Activated CD4-positive, alpha-beta memory T cell treated with anti-CD3 and anti-CD28 coated beads for 36 hours (primary cell): ENCODE measurements at regions not wholly inside any gene's neighbourhood (a gene's known extent, or its start where the extent isn't known, plus 50 kb on each side); places are given as distances from the start of the nearest gene placed in this dataset.

Experiments used
- CTCF ChIA-PET: fragments of 350-600 bp; sonication (Branson Sonifier 250); formaldehyde crosslinking; loops from one replicate; lab custom pipeline; 2021; ENCODE audit warnings: antibody characterized with exemption, inconsistent platforms; lab: Charles Lee
- POLR2A ChIA-PET: fragments of 350-600 bp; sonication (Branson Sonifier 250); formaldehyde crosslinking; loops from one replicate; lab custom pipeline; 2021; ENCODE audit warnings: antibody characterized with exemption; lab: Charles Lee
- DNase-seq: peaks from one replicate; pipeline ENCODE4 v3.0.0-alpha.2; 2020
- H3K27ac Mint-ChIP-seq: one replicate; pipeline ENCODE4 v1.8.0; 2021; ENCODE audit warnings: mixed read lengths
- H3K27me3 Mint-ChIP-seq: one replicate; pipeline ENCODE4 v1.8.0; 2021; ENCODE audit warnings: mixed read lengths
- H3K36me3 Mint-ChIP-seq: one replicate; pipeline ENCODE4 v1.8.0; 2021; ENCODE audit warnings: mixed read lengths
- H3K4me1 Mint-ChIP-seq: one replicate; pipeline ENCODE4 v1.8.0; 2021; ENCODE audit warnings: low read depth, mixed read lengths
- H3K4me3 Mint-ChIP-seq: one replicate; pipeline ENCODE4 v1.8.0; 2021; ENCODE audit warnings: mild to moderate bottlenecking, mixed read lengths
- H3K9me3 Mint-ChIP-seq: one replicate; pipeline ENCODE4 v1.8.0; 2021; ENCODE audit warnings: mixed read lengths
- intact Hi-C: fragments of 100-400 bp; cut with micrococcal nuclease; formaldehyde crosslinking; loops from one replicate; pipeline ENCODE4 v1.15.1; 2023

DNA sequence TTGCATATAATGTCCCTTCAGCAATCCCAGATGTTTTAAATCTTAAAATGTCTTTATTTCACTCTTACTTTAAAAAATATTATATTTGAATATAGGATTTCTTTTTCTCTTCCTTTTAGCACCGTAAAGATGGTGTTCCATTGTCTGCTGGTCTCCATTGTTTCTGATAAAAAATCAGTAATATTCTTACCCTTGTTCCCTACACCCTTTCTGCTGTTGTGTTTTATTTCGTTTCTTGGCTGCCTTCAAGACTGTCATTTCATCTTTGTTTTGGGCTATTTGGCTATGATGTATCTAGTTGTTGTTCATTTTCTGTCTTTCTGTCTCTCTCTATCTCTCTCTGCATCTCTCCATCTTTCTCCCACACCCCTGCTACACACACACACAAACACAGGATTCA is 197.9 kb downstream of the IRX2 start:
- Mint-ChIP-seq H3K4me3 (no peak overlapping the region), H3K27ac (no peak overlapping the region), H3K4me1 (no peaks in the 10 kb centered on the region), H3K36me3 (no peaks in the 10 kb centered on the region), H3K9me3 (peaks cover 23% of the 10 kb centered on the region), H3K27me3 (no peaks in the 10 kb centered on the region)
- ChIA-PET POLR2A (no interaction called here), CTCF (no interaction called here)
- intact Hi-C loops = no loop called here
- no peak for DNase-seq

DNA sequence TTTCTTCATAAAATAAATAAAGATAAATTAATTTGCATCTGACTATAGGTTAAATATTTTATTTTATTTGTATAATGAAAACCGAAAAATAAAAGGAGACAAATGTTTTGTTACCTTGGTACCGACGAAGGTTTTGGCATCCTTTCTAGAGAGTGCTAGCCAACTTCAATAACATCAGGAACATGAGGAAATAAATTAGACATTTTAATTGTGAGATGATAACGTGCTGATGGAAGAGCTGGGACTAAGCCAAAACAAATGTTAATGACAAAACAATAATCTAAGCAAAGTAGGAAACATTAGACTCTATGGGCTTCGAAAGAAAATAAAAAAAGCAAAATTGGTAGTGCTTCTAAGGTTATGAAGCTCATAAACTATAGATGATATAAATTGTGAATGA is 201.0 kb downstream of the IRX2 start:
- POLR2A ChIA-PET = no interaction called here
- Mint-ChIP-seq H3K27me3 (no peaks in the 10 kb centered on the region), H3K27ac (no peak overlapping the region), H3K4me3 (no peak overlapping the region), H3K9me3 (peaks cover 23% of the 10 kb centered on the region), H3K36me3 (no peaks in the 10 kb centered on the region), H3K4me1 (no peaks in the 10 kb centered on the region)
- no peak for DNase-seq
- CTCF ChIA-PET = no interaction called here
- intact Hi-C loops = no loop called here

DNA sequence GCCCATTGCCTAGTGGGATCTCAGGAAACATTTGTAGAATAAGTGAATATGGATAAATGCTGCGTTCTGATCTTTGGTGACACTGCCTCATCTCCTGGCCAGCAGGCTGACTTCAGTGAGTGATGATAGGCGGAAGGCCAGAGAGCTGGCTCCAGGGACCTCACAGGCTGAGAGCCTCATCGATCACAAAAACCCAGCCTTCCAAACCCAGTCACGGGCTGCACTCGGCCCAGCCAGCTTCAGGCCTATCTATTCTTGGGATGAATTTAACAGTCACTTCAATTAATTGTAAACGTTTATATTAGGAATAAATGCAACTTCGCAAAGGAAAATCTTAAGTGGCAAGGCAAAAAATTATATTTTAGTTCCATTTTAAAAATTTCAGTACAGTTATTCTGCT is 201.6 kb downstream of the IRX2 start:
- Mint-ChIP-seq H3K4me3 (no peak overlapping the region), H3K4me1 (no peaks in the 10 kb centered on the region), H3K9me3 (peaks cover 20% of the 10 kb centered on the region), H3K27me3 (no peaks in the 10 kb centered on the region), H3K36me3 (no peaks in the 10 kb centered on the region), H3K27ac (no peak overlapping the region)
- intact Hi-C loops = no loop called here
- CTCF ChIA-PET = no interaction called here
- POLR2A ChIA-PET = no interaction called here
- DNase-seq = no peak

DNA sequence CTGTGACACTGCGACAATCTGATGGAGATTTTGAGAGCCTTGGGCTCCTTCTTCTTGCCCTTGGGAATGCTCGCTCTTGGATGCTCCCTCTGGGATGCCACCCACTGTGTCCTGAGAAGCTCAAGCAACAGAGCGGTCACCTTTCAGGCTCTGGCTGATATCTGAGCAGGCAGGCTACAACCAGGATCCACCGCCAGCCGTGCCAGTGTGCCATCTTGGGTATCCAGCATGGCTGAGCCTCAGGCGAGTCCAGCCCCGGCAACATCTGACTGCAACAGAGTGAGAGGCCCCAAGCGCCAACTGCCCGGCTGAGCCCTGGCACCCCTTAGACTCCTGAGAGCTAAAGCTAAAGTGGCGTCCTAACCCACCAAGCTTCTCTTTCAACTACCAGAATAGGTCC is 202.1 kb downstream of the IRX2 start:
- H3K36me3 Mint-ChIP-seq = no peaks in the 10 kb centered on the region
- no peak overlapping the region for H3K4me3 Mint-ChIP-seq

DNA sequence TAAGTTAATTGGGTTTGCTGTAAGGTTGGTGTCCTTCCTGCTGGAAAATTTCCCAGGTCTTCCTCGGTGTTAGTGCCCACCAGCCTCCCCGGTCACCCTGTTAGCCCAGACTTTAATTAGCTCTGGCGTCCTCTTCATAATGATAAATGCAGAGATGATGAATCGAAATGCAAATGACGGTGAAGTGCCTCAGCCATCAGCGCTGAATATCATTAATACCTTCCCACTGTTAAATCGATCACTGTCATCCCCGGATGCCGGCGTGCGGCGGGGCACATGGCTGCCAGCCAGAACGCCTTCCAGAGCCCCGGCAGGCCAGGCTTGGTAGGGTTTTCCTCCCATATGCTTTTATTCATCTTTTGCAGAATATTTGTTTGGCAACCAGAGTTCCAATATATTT is 204.5 kb downstream of the IRX2 start:
- DNase-seq = no peak
- ChIA-PET CTCF (no interaction called here), POLR2A (no interaction called here)
- no peaks in the 10 kb centered on the region for H3K36me3 Mint-ChIP-seq
- intact Hi-C loops = no loop called here
- no peak overlapping the region for H3K4me3 Mint-ChIP-seq
- H3K4me1 Mint-ChIP-seq = no peaks in the 10 kb centered on the region
- no peak overlapping the region for H3K27ac Mint-ChIP-seq
- no peaks in the 10 kb centered on the region for H3K9me3 Mint-ChIP-seq
- no peaks in the 10 kb centered on the region for H3K27me3 Mint-ChIP-seq

More for the DNA sequence above, 202.1 kb downstream of the IRX2 start:
- ChIA-PET CTCF (no interaction called here), POLR2A (no interaction called here)
- Mint-ChIP-seq H3K4me1 (no peaks in the 10 kb centered on the region), H3K27me3 (no peaks in the 10 kb centered on the region), H3K27ac (no peak overlapping the region), H3K9me3 (peaks cover 14% of the 10 kb centered on the region)
- DNase-seq = no peak
- intact Hi-C loops = no loop called here

DNA sequence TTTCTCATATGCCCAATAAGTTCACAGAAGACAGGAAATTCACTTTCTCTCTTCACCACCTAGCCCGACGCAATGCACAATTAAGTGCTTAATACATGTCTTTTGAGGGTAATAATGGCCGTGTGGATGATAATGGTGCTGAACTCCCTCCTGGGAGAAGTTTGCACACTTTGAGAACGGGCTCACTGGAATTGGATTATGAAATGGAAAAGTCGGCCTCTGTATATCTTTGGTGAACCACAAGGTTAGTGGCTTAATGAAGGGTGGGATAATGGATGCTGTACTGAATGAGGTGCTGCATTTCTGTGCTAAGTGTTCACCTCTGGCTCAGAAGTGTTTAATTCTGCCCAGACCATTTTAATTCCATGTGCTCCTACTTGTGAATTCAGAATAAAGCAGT is 207.5 kb downstream of the IRX2 start:
- Mint-ChIP-seq H3K27ac (no peak overlapping the region), H3K36me3 (no peaks in the 10 kb centered on the region), H3K27me3 (no peaks in the 10 kb centered on the region), H3K9me3 (peaks cover 5% of the 10 kb centered on the region), H3K4me1 (no peaks in the 10 kb centered on the region), H3K4me3 (no peak overlapping the region)
- intact Hi-C loops = no loop called here
- ChIA-PET POLR2A (no interaction called here), CTCF (no interaction called here)
- DNase-seq = no peak

DNA sequence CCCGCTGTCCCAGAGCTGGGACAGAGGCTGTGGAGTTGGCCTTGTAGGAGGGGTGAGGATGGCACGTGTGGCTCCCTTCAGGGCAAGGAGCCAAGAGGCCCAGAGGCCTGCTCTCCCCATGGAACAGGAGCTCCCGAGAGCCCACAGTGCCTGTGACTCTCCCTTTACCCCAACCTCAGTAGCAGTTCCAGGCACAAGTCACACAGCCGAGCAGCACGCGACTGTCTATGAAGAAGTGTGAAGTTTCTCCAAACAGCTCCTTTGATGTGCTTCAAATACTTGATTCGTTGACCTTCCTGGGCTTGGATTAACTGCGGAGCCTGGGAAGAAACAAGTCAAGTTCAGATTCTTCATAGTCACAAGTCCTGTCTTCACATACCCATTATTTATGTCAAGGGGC is 208.7 kb downstream of the IRX2 start:
- no peak for DNase-seq
- Mint-ChIP-seq H3K36me3 (no peaks in the 10 kb centered on the region), H3K27ac (no peak overlapping the region), H3K4me1 (no peaks in the 10 kb centered on the region), H3K27me3 (peaks cover under 1% of the 10 kb centered on the region), H3K4me3 (no peak overlapping the region), H3K9me3 (peaks cover 5% of the 10 kb centered on the region)
- POLR2A ChIA-PET = no interaction called here
- intact Hi-C loops = no loop called here
- CTCF ChIA-PET = no interaction called here

DNA sequence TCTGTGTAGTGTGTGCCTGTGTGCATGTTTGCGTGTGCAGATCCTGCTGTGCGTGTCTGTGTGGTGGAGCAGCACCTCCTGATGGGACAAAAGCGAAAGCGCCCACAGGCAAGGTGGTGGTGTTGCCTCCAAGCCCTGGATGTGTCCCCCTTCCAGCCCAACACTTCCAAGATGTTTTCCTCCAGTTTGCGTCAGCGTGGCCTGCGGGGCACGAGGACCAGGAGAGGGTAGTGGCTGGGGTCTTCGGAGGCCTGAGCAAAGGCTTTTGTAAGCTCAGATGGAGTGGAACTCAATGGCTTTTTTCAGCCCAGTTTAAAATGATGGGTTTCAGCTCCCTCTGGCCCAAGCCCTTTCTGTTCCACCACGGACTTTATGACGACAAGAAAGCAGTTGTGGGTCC is 209.5 kb downstream of the IRX2 start:
- intact Hi-C loops = no loop called here
- Mint-ChIP-seq H3K27me3 (peaks cover 2% of the 10 kb centered on the region), H3K4me1 (no peaks in the 10 kb centered on the region), H3K27ac (no peak overlapping the region), H3K4me3 (no peak overlapping the region), H3K36me3 (no peaks in the 10 kb centered on the region), H3K9me3 (peaks cover 5% of the 10 kb centered on the region)
- CTCF ChIA-PET = no interaction called here
- no peak for DNase-seq
- POLR2A ChIA-PET = no interaction called here

DNA sequence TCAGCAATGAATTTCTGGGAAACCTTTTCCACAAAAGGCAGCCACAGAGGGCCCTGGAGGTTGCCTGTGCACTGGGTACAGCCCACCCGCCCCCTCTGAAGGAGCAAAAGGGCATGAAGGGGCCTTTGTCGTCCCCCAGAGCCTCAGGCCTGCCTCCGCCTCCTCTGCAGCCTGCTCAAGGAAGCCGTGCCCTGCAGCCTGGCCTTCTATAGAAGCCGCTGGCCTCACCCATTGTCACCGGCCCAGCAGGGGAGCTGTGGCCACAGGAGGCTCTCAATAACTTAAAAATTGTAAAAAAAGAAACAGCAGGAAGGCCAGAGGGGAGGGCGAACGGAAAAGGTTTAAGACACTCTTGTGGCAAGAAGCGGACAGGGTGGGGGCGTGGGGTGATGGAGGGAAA is 213.3 kb downstream of the IRX2 start:
- H3K4me3 Mint-ChIP-seq = no peak overlapping the region
- H3K9me3 Mint-ChIP-seq = peaks cover 7% of the 10 kb centered on the region
- H3K4me1 Mint-ChIP-seq = no peaks in the 10 kb centered on the region
- no peak overlapping the region for H3K27ac Mint-ChIP-seq
- ChIA-PET POLR2A (no interaction called here), CTCF (no interaction called here)
- intact Hi-C loops = no loop called here
- H3K27me3 Mint-ChIP-seq = peaks cover 2% of the 10 kb centered on the region
- no peaks in the 10 kb centered on the region for H3K36me3 Mint-ChIP-seq
- DNase-seq = no peak

DNA sequence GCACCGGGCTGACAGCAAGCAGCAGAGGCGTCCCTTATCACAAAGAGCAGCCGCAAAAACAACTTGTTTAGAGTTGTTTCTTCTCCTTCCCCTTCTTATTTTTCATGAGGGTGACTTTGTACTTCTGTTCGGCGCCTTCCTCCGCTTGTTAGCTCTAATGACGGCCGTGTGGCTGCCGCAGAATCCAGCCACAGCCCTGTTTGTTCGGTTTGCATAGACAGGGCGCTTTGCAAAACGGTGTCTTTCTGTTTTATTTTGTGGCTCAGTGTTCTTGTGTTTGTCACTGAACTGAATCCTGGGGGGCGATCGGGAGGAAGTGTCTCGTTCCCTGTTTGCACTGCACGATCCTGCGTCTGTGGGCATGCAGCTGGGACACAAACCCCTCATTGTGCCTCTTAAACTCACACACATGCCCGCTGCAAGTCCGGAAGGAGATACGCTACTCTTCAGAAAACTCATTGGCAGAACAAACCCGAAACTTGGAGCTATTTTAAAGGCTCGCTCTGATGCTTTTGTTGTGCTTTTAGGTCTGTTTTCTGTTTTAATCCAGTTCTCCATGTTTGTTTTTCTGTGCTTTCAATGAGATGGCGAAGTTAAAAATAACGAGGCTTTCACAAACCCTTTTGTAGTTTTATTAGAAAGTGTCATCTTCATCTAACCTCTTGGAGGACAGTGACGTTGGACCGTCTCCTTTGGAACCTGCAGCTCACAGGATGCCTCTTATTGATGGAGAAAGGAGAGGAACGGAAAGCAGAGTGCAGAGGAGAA is 213.9 kb downstream of the IRX2 start:
- H3K4me3 Mint-ChIP-seq = no peak overlapping the region
- H3K36me3 Mint-ChIP-seq = no peaks in the 10 kb centered on the region
- peaks cover 8% of the 10 kb centered on the region for H3K9me3 Mint-ChIP-seq
- H3K27ac Mint-ChIP-seq = no peak overlapping the region
- ChIA-PET POLR2A (no interaction called here), CTCF (no interaction called here)
- DNase-seq = no peak
- intact Hi-C loops = no loop called here
- no peaks in the 10 kb centered on the region for H3K4me1 Mint-ChIP-seq
- peaks cover 2% of the 10 kb centered on the region for H3K27me3 Mint-ChIP-seq

DNA sequence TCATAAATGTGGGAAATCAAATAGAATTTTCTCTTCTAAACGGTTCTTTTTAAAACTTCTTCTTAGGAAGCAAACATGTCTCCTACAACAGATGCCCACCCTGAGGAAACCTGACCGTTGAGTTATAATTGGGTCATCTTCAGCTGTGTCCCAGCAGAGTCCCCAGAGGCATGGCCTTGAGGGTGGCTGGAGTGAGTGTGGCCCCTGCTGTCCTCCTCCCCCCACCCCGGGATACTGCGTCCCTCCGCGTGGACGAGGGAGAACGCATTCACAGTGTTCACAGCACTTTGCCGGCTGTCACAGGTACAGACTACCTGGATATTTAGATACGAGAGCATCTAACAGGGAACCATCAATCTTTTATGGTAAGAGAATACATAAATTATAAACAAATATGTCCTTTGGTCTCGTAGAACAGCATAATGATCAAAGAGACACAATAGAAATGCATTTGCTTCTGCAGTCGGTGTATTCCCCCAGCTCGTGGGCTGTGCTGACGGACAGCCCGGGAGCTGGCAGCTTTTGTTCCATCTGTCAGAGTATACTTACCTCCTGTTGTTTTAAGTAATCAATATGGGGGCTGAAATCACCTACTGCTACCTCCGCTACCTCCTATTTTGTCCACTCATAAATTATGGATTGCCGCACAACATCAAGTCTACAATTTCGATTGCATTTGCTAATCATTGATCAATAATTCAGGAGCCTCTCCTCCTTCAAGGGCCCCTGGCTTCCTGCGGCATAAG is 214.7 kb downstream of the IRX2 start:
- no peak for DNase-seq
- Mint-ChIP-seq H3K27ac (no peak overlapping the region), H3K36me3 (no peaks in the 10 kb centered on the region), H3K9me3 (peaks cover 8% of the 10 kb centered on the region), H3K4me3 (no peak overlapping the region), H3K4me1 (no peaks in the 10 kb centered on the region), H3K27me3 (peaks cover 2% of the 10 kb centered on the region)
- intact Hi-C loops = no loop called here
- ChIA-PET CTCF (no interaction called here), POLR2A (no interaction called here)

DNA sequence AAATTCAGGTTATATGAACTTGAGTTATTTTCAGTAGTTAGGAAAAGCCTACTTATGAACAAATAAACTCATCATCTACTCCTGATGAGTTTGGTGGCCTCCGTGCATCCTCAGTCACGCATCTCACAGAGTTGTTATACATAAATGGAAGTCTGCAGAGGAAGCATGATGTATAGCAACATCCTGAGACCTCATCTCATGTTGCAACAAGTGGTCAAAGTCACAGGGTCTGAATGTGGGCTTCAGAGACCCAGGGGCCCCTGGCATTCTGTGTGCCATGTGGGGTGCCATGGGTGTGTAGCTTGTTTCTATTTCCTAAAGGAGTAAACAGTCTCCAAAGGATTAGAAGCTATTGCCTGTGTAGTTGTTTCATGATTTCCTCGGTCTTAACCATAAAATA is 216.5 kb downstream of the IRX2 start:
- no peaks in the 10 kb centered on the region for H3K4me1 Mint-ChIP-seq
- intact Hi-C loops = no loop called here
- CTCF ChIA-PET = no interaction called here
- no peak overlapping the region for H3K4me3 Mint-ChIP-seq
- H3K9me3 Mint-ChIP-seq = peaks cover 7% of the 10 kb centered on the region
- POLR2A ChIA-PET = no interaction called here
- H3K27ac Mint-ChIP-seq = no peak overlapping the region
- no peak for DNase-seq
- H3K27me3 Mint-ChIP-seq = peaks cover 2% of the 10 kb centered on the region
- H3K36me3 Mint-ChIP-seq = no peaks in the 10 kb centered on the region

DNA sequence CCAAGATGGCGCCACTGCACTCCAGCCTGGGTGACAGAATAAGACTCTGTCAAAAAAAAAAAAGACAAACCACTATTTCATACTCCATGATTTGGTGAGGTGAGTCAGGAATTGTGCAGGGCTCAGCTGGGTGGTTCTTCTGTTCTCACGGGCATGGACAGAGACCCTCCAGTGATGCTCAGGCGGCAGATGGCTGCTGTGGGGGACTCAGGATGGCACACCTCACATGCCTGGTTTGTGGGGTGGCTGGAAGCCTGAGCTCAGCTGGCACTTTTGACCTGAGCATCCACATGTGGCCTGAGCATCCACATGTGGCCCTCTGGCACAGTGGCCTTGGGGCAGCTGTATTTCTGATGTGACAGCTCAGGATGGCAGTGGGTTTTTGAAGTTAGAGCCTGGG is 217.2 kb downstream of the IRX2 start:
- no peaks in the 10 kb centered on the region for H3K4me1 Mint-ChIP-seq
- no peak overlapping the region for H3K27ac Mint-ChIP-seq
- peaks cover 3% of the 10 kb centered on the region for H3K27me3 Mint-ChIP-seq
- no peaks in the 10 kb centered on the region for H3K36me3 Mint-ChIP-seq
- no peak for DNase-seq
- intact Hi-C loops = no loop called here
- CTCF ChIA-PET = no interaction called here
- H3K4me3 Mint-ChIP-seq = no peak overlapping the region
- POLR2A ChIA-PET = no interaction called here
- peaks cover 3% of the 10 kb centered on the region for H3K9me3 Mint-ChIP-seq
